OCI-LY3 (cell line): ENCODE measurements at regions not wholly inside any gene's neighbourhood (a gene's known extent, or its start where the extent isn't known, plus 50 kb on each side); places are given as distances from the start of the nearest gene placed in this dataset.

Experiments
- H2AFZ ChIP-seq: fragments of 200-600, 300-600 bp; shearing (Covaris generic); 2 replicates; pipeline ENCODE4 v1.6.0; 2014; ENCODE audit warnings: antibody characterized with exemption, low read depth, low read length
- H3K27ac ChIP-seq: fragments of 200-600, 300-600 bp; sonication (generic); 2 replicates; pipeline ENCODE4 v1.5.1; 2014; ENCODE audit warnings: mild to moderate bottlenecking, low read length, moderate library complexity, mixed read lengths
- H3K27me3 ChIP-seq: fragments of 200-600, 300-600 bp; sonication (generic); 2 replicates; pipeline ENCODE4 v1.6.1; 2014; ENCODE audit warnings: low read depth, low read length, mixed read lengths
- H3K36me3 ChIP-seq: fragments of 200-600, 300-600 bp; sonication (generic); replicated peaks from 2 replicates; pipeline ENCODE3; 2014; ENCODE audit warnings: low read depth, low read length, mixed read lengths
- H3K4me1 ChIP-seq: fragments of 300-600, 200-600 bp; sonication (generic); 2 replicates; pipeline ENCODE4 v1.6.1; 2014; ENCODE audit warnings: low read length, mixed read lengths
- H3K4me2 ChIP-seq: fragments of 200-600, 300-600 bp; sonication (generic); 2 replicates; pipeline ENCODE4 v1.6.1; 2014; ENCODE audit warnings: low read length, mixed read lengths
- H3K4me3 ChIP-seq: fragments of 300-600, 200-600 bp; sonication (generic); 2 replicates; pipeline ENCODE4 v1.5.1; 2014; ENCODE audit warnings: antibody characterized with exemption, mild to moderate bottlenecking, low read length, moderate library complexity
- H3K79me2 ChIP-seq: fragments of 300-600, 200-600 bp; shearing (Covaris generic); 2 replicates; pipeline ENCODE4 v1.6.1; 2014; ENCODE audit warnings: mild to moderate bottlenecking, low read length, mixed read lengths
- H3K9ac ChIP-seq: fragments of 300-600, 200-600 bp; shearing (Covaris generic); 2 replicates; pipeline ENCODE4 v1.6.0; 2014; ENCODE audit warnings: mild to moderate bottlenecking, low read length, moderate library complexity
- H3K9me3 ChIP-seq: fragments of 200-600, 300-600 bp; shearing (Covaris generic); 2 replicates; pipeline ENCODE4 v1.6.1; 2014; ENCODE audit warnings: low read length, mixed read lengths; ENCODE audit not compliant: insufficient read depth
- H4K20me1 ChIP-seq: fragments of 200-600, 300-600 bp; sonication (generic); 2 replicates; pipeline ENCODE4 v1.6.1; 2016; ENCODE audit warnings: low read length, mixed read lengths; ENCODE audit not compliant: insufficient read depth
- EZH2phosphoT487 ChIP-seq: fragments of 200-600 bp; shearing (Covaris generic); IDR thresholded peaks from 2 replicates; pipeline ENCODE4 v1.6.1; 2018; ENCODE audit warnings: antibody characterized with exemption, mixed run types, low read depth
- TF ChIP-seq, protein P1 (sequence below): fragments of 200-600, 300-600 bp; sonication (generic); IDR thresholded peaks from 2 replicates; pipeline ENCODE4 v1.5.1; 2014; ENCODE audit warnings: antibody characterized with exemption, low read length, low read depth

DNA sequence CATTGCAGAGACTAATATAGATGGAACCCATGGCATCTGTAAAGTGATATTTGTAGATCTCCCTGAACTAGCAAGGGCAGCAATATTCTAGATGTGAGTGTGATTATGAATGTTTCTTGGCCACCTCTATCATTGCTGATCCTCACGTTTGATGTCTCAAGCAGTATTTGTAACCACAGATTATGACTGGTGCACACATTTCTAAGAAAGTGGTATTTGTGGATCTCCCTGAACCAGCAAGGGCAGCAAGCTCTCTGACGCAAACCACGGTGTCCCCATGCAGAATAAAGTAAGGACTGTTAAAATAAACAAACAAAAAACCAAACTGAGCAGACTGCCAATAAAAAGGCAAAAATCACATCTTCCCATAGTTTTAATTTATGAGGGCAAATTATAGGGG is 301.3 kb downstream of the CSNK1G3 start:
- H3K27ac ChIP-seq = no peak overlapping the region
- H2AFZ ChIP-seq = no peak overlapping the region
- H3K9me3 ChIP-seq = no peaks in the 10 kb centered on the region
- H4K20me1 ChIP-seq = no peaks in the 10 kb centered on the region
- H3K4me3 ChIP-seq = no peak overlapping the region
- H3K4me2 ChIP-seq = no peak overlapping the region
- H3K36me3 ChIP-seq = no peaks in the 10 kb centered on the region
- no peak overlapping the region for H3K9ac ChIP-seq
- no peaks in the 10 kb centered on the region for H3K79me2 ChIP-seq
- TF ChIP-seq EZH2phosphoT487 = no peak
- TF ChIP-seq, protein P1, sequence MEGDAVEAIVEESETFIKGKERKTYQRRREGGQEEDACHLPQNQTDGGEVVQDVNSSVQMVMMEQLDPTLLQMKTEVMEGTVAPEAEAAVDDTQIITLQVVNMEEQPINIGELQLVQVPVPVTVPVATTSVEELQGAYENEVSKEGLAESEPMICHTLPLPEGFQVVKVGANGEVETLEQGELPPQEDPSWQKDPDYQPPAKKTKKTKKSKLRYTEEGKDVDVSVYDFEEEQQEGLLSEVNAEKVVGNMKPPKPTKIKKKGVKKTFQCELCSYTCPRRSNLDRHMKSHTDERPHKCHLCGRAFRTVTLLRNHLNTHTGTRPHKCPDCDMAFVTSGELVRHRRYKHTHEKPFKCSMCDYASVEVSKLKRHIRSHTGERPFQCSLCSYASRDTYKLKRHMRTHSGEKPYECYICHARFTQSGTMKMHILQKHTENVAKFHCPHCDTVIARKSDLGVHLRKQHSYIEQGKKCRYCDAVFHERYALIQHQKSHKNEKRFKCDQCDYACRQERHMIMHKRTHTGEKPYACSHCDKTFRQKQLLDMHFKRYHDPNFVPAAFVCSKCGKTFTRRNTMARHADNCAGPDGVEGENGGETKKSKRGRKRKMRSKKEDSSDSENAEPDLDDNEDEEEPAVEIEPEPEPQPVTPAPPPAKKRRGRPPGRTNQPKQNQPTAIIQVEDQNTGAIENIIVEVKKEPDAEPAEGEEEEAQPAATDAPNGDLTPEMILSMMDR = no peak
- H3K4me1 ChIP-seq = peaks cover 11% of the 10 kb centered on the region
- no peaks in the 10 kb centered on the region for H3K27me3 ChIP-seq

DNA sequence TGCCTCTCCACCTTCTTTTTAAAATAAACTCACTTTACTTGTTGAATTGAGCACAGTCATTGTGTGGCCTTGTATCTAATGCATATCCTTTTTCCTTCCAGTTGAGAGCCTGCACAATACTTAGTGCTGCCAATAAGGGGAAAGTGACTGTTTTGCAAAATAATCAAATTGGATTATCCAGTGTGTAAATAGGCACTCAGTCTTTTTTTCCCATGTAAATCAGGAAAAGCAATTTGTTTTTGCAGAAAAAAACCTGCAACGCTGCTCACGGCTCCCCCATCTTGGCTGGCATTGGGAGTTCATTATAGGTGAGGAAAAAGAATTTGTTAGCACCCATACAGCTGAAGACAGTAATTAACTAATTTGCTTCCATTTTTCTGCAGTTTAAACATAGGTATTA is 299.9 kb downstream of the CSNK1G3 start:
- H3K4me2 ChIP-seq = no peak overlapping the region
- H3K4me1 ChIP-seq = peaks cover 11% of the 10 kb centered on the region
- H3K27ac ChIP-seq = no peak overlapping the region
- no peaks in the 10 kb centered on the region for H4K20me1 ChIP-seq
- no peak for TF ChIP-seq EZH2phosphoT487
- TF ChIP-seq, protein P1 = no peak
- H3K4me3 ChIP-seq = no peak overlapping the region
- no peaks in the 10 kb centered on the region for H3K36me3 ChIP-seq
- no peak overlapping the region for H3K9ac ChIP-seq
- no peaks in the 10 kb centered on the region for H3K79me2 ChIP-seq
- H3K9me3 ChIP-seq = no peaks in the 10 kb centered on the region
- H2AFZ ChIP-seq = no peak overlapping the region
- no peaks in the 10 kb centered on the region for H3K27me3 ChIP-seq

DNA sequence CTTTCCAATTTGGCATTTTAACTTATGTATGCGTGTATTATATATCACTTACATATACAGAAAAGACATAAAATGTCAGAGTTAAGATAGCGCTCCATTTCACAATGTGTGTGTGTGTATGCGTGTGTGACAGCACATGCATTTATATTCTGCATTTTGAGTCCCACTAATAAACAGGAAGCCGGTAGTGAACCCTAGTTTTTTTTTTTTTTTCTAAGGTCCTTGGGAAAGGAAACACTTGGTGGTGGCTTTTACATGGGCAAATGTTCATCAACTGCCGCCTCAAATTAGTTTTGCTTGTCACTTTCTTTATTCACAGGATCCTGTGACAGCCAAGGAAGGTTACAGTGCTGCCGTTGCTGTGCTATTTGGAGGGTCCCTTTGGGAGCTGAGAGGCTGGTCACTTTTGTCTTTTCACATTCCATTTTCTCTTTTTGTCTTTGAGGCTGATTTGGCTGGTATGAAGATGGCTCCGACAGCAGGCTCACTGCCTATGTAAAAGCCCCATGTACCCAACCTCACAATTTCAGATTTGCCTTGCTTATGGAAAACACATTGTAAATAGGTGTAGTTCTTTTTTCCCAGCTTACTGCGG is 298.9 kb downstream of the CSNK1G3 start:
- Histone ChIP-seq H3K27ac (no peak overlapping the region), H3K27me3 (no peaks in the 10 kb centered on the region), H3K4me2 (no peak overlapping the region), H3K4me3 (no peak overlapping the region), H2AFZ (no peak overlapping the region), H3K9ac (no peak overlapping the region), H4K20me1 (no peaks in the 10 kb centered on the region), H3K79me2 (no peaks in the 10 kb centered on the region), H3K9me3 (no peaks in the 10 kb centered on the region), H3K4me1 (peaks cover 11% of the 10 kb centered on the region), H3K36me3 (no peaks in the 10 kb centered on the region)
- TF ChIP-seq EZH2phosphoT487 = no peak
- TF ChIP-seq, protein P1 = no peak

DNA sequence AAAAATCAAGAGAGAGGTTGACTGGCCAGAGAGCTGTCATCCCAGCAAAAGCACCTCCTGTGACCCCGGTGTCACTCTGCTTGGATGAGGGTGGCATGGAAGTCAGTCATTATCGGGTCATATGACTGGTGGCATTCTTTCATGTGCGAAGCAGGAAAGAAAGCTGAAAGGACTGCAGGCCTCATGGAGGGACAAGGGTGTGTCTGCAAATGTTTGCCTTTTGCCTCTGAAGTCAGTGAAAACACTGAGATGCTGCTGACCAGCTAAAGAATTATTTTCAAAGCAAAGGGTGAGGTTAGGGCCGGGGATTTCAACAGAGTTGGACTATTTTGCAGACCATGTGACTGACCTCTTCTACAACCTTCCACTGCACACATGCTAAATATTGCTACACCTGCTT is 298.3 kb downstream of the CSNK1G3 start:
- no peaks in the 10 kb centered on the region for H3K27me3 ChIP-seq
- H4K20me1 ChIP-seq = no peaks in the 10 kb centered on the region
- H3K79me2 ChIP-seq = no peaks in the 10 kb centered on the region
- no peak overlapping the region for H2AFZ ChIP-seq
- peaks cover 11% of the 10 kb centered on the region for H3K4me1 ChIP-seq
- no peak overlapping the region for H3K9ac ChIP-seq
- TF ChIP-seq EZH2phosphoT487 = no peak
- TF ChIP-seq, protein P1 = no peak
- H3K4me3 ChIP-seq = no peak overlapping the region
- H3K27ac ChIP-seq = no peak overlapping the region
- no peaks in the 10 kb centered on the region for H3K9me3 ChIP-seq
- no peaks in the 10 kb centered on the region for H3K36me3 ChIP-seq
- H3K4me2 ChIP-seq = no peak overlapping the region
